ENCODE measurements at regions not wholly inside any gene's neighbourhood (a gene's known extent, or its start where the extent isn't known, plus 50 kb on each side); places are given as distances from the start of the nearest gene placed in this dataset. TPM values are rescaled to one million over a fixed set of nuclear protein-coding genes. Genes with fewer than 3 reads are reported as not detected.

- WGBS, result 73% methylated on average over 3 of the region's 3 CpGs
- no peaks in the 10 kb centered on the region for H3K36me3 ChIP-seq (ENCODE audit: insufficient read depth)
- DNase-seq (ENCODE audit: extremely low spot score), result no peak
- no peak overlapping the region for H3K27ac ChIP-seq (ENCODE audit: low read depth)
- H3K4me1 ChIP-seq (ENCODE audit: insufficient read depth), result no peaks in the 10 kb centered on the region
- H3K4me3 ChIP-seq (ENCODE audit: low read depth, low read length), result no peak overlapping the region
These were observed 109.9 kb upstream of the DDX53 start for GRCh38 chrX:22889819-22890218.

GRCh38 chrX:22912616-22913015 lies 87.1 kb upstream of the DDX53 start:
- Histone ChIP-seq H3K4me1 (ENCODE audit: insufficient read depth) (no peaks in the 10 kb centered on the region), H3K27ac (ENCODE audit: low read depth) (no peak overlapping the region), H3K36me3 (ENCODE audit: insufficient read depth) (no peaks in the 10 kb centered on the region), H3K4me3 (ENCODE audit: low read depth, low read length) (no peak overlapping the region)
- WGBS, result 68% methylated on average over 3 of the region's 3 CpGs
- DNase-seq (ENCODE audit: extremely low spot score), result no peak

- Histone ChIP-seq H3K36me3 (ENCODE audit: insufficient read depth) (no peaks in the 10 kb centered on the region), H3K4me1 (ENCODE audit: insufficient read depth) (no peaks in the 10 kb centered on the region), H3K4me3 (ENCODE audit: low read depth, low read length) (no peak overlapping the region), H3K27ac (ENCODE audit: low read depth) (no peak overlapping the region)
- WGBS, result 73% methylated on average over 5 of the region's 5 CpGs
- no peak for DNase-seq (ENCODE audit: extremely low spot score)
These were observed 76.8 kb upstream of the DDX53 start for GRCh38 chrX:22922961-22923360.

- no peak for DNase-seq (ENCODE audit: extremely low spot score)
- 92% methylated on average over 2 of the region's 2 CpGs for WGBS
- Histone ChIP-seq H3K4me1 (ENCODE audit: insufficient read depth) (no peaks in the 10 kb centered on the region), H3K27ac (ENCODE audit: low read depth) (no peak overlapping the region), H3K36me3 (ENCODE audit: insufficient read depth) (no peaks in the 10 kb centered on the region), H3K4me3 (ENCODE audit: low read depth, low read length) (no peak overlapping the region)
These were observed 65.1 kb upstream of the DDX53 start for GRCh38 chrX:22934640-22935039.

GRCh38 chrX:22944945-22945344 lies 54.8 kb upstream of the DDX53 start:
- H3K36me3 ChIP-seq (ENCODE audit: insufficient read depth), result no peaks in the 10 kb centered on the region
- WGBS, result 95% methylated on average over 1 of the region's 1 CpG

More at GRCh38 chrX:22944945-22945344, 54.8 kb upstream of the DDX53 start:
- no peak overlapping the region for H3K4me3 ChIP-seq (ENCODE audit: low read depth, low read length)
- H3K4me1 ChIP-seq (ENCODE audit: insufficient read depth), result no peaks in the 10 kb centered on the region
- H3K27ac ChIP-seq (ENCODE audit: low read depth), result no peak overlapping the region
- DNase-seq (ENCODE audit: extremely low spot score), result no peak

Small RNA genes in the stretch of these regions (small RNA-seq; reads per million reads assigned to genes)
- gene RNU6-266P, result not detected
